ENCODE measurements at regions not wholly inside any gene's neighbourhood (a gene's known extent, or its start where the extent isn't known, plus 50 kb on each side); places are given as distances from the start of the nearest gene placed in this dataset.

- TF ChIP-seq CTCF (IDR thresholded peaks at IDR 0.05) (no peak), EZH2 (IDR thresholded peaks at IDR 0.05; ENCODE audit: borderline replicate concordance, insufficient read depth, low read depth, low read length, poor library complexity, severe bottlenecking) (no peak)
These were observed 126.2 kb upstream of the C2CD4B start for GRCh38 chr15:62291262-62291661.

Measured in B cell (primary cell).